Stimulated activated CD8-positive, alpha-beta memory T cell treated with anti-CD3 and anti-CD28 coated beads, Interleukin-2, amount 100 ng/mL, for 48 hours (primary cell): ENCODE measurements at regions not wholly inside any gene's neighbourhood (a gene's known extent, or its start where the extent isn't known, plus 50 kb on each side); places are given as distances from the start of the nearest gene placed in this dataset.
"Not testable (repeated sequence)": the region's sequence is repeated elsewhere in the genome, so short reads cannot be mapped to it uniquely, and the experiment has no call there.

ENCODE experiments used
- DNase-seq, 2 donors: peaks; one replicate each; pipeline ENCODE4 v3.0.0-alpha.2; 2020; ENCODE audit warnings: low read depth in 2 of 2

- no peak for DNase-seq
These were observed 368.6 kb upstream of the RGS6 start for GRCh38 chr14:71563492-71564153.

- DNase-seq: no peak
These were observed 366.0 kb upstream of the RGS6 start for GRCh38 chr14:71566276-71566675.

- DNase-seq: not testable (repeated sequence)
These were observed 364.6 kb upstream of the RGS6 start for GRCh38 chr14:71567499-71568133.

- no peak for DNase-seq
These were observed 357.3 kb upstream of the RGS6 start for GRCh38 chr14:71574976-71575375.

- no peak for DNase-seq
These were observed 355.8 kb upstream of the RGS6 start for GRCh38 chr14:71576472-71576871.

GRCh38 chr14:71579331-71579730 is 352.9 kb upstream of the RGS6 start:
- no peak for DNase-seq

GRCh38 chr14:71582705-71583104 is 349.5 kb upstream of the RGS6 start:
- DNase-seq: no peak

GRCh38 chr14:71583194-71583593 is 349.0 kb upstream of the RGS6 start:
- DNase-seq: no peak

GRCh38 chr14:71583705-71584104 is 348.5 kb upstream of the RGS6 start:
- no peak for DNase-seq

- DNase-seq: no peak
These were observed 346.9 kb upstream of the RGS6 start for GRCh38 chr14:71585361-71585760.

GRCh38 chr14:71586131-71586897 is 345.9 kb upstream of the RGS6 start:
- DNase-seq: no peak

- no peak for DNase-seq
These were observed 344.2 kb upstream of the RGS6 start for GRCh38 chr14:71588028-71588427.

GRCh38 chr14:71588576-71589215 is 343.5 kb upstream of the RGS6 start:
- DNase-seq: no peak

GRCh38 chr14:71589609-71590008 is 342.6 kb upstream of the RGS6 start:
- DNase-seq: no peak

GRCh38 chr14:71590131-71590530 is 342.1 kb upstream of the RGS6 start:
- no peak for DNase-seq

GRCh38 chr14:71591231-71591630 is 341.0 kb upstream of the RGS6 start:
- DNase-seq: no peak

- DNase-seq: no peak
These were observed 340.3 kb upstream of the RGS6 start for GRCh38 chr14:71591929-71592328.

- no peak for DNase-seq
These were observed 339.9 kb upstream of the RGS6 start for GRCh38 chr14:71592361-71592760.

GRCh38 chr14:71593966-71594365 is 338.3 kb upstream of the RGS6 start:
- DNase-seq: no peak

GRCh38 chr14:71594821-71595220 is 337.4 kb upstream of the RGS6 start:
- no peak for DNase-seq

GRCh38 chr14:71595441-71595840 is 336.8 kb upstream of the RGS6 start:
- no peak for DNase-seq

GRCh38 chr14:71597287-71597920 is 334.8 kb upstream of the RGS6 start:
- no peak for DNase-seq
